MM.1S (cell line): ENCODE measurements at regions not wholly inside any gene's neighbourhood (a gene's known extent, or its start where the extent isn't known, plus 50 kb on each side); places are given as distances from the start of the nearest gene placed in this dataset.

ENCODE experiments used
- DNase-seq: peaks from one replicate; pipeline ENCODE4 v3.0.0-alpha.2; 2015
- H2AFZ ChIP-seq: fragments of 300-600 bp; sonication (generic); 2 replicates; pipeline ENCODE4 v1.6.0; 2016; ENCODE audit warnings: antibody characterized with exemption, low read length
- H3F3A ChIP-seq: fragments of 300-600 bp; sonication (generic); 2 replicates; pipeline ENCODE4 v1.6.1; 2016; ENCODE audit warnings: mild to moderate bottlenecking, antibody characterized with exemption, low read length, moderate library complexity, mixed read lengths; ENCODE audit not compliant: insufficient read depth
- H3K27ac ChIP-seq: fragments of 300-600 bp; sonication (generic); 2 replicates; pipeline ENCODE4 v1.5.1; 2016; ENCODE audit warnings: mild to moderate bottlenecking, low read length
- H3K27me3 ChIP-seq: fragments of 300-600 bp; sonication (generic); replicated peaks from 2 replicates; pipeline ENCODE4 v1.6.0; 2016; ENCODE audit warnings: low read length; ENCODE audit not compliant: insufficient read depth
- H3K36me3 ChIP-seq: fragments of 300-600 bp; sonication (generic); replicated peaks from 2 replicates; pipeline ENCODE4 v1.6.1; 2016; ENCODE audit warnings: mild to moderate bottlenecking, low read length, mixed read lengths; ENCODE audit not compliant: insufficient read depth
- H3K4me1 ChIP-seq: fragments of 300-600 bp; sonication (generic); 2 replicates; pipeline ENCODE4 v1.6.1; 2016; ENCODE audit warnings: low read length, mixed read lengths
- H3K4me2 ChIP-seq: fragments of 300-600 bp; sonication (generic); 2 replicates; pipeline ENCODE4 v1.6.0; 2016; ENCODE audit warnings: low read depth, low read length
- H3K4me3 ChIP-seq: fragments of 300-600 bp; sonication (generic); 2 replicates; pipeline ENCODE4 v1.5.1; 2016; ENCODE audit warnings: low read length, mixed read lengths
- H3K79me2 ChIP-seq: fragments of 300-600 bp; sonication (generic); 2 replicates; pipeline ENCODE4 v1.6.1; 2016; ENCODE audit warnings: mixed run types, low read length, mixed read lengths
- H3K9ac ChIP-seq: fragments of 300-600 bp; sonication (generic); 2 replicates; pipeline ENCODE4 v1.6.1; 2016; ENCODE audit warnings: low read length, mixed read lengths
- H3K9me2 ChIP-seq: fragments of 300-600 bp; sonication (generic); replicated peaks from 2 replicates; pipeline ENCODE4 v1.6.1; 2016; ENCODE audit warnings: mild to moderate bottlenecking, low read length, mixed read lengths; ENCODE audit not compliant: insufficient read depth
- H3K9me3 ChIP-seq: fragments of 300-600 bp; sonication (generic); replicated peaks from 2 replicates; pipeline ENCODE4 v1.6.1; 2016; ENCODE audit warnings: mild to moderate bottlenecking, low read length, mixed read lengths; ENCODE audit not compliant: insufficient read depth
- H4K20me1 ChIP-seq: fragments of 300-600 bp; sonication (generic); 2 replicates; pipeline ENCODE4 v1.6.1; 2016; ENCODE audit warnings: mild to moderate bottlenecking, low read length, moderate library complexity, mixed read lengths; ENCODE audit not compliant: insufficient read depth
- EZH2 ChIP-seq: fragments of 300-600 bp; sonication (generic); optimal IDR thresholded peaks from 2 replicates; pipeline ENCODE3; 2017; ENCODE audit warnings: low read depth, mild to moderate bottlenecking, antibody characterized with exemption, low read length, mixed read lengths
- EZH2phosphoT487 ChIP-seq: fragments of 300-600 bp; sonication (generic); IDR thresholded peaks from 2 replicates; pipeline ENCODE4 v1.6.1; 2018; ENCODE audit warnings: antibody characterized with exemption, low read length
- TF ChIP-seq, protein P1 (sequence below): fragments of 300-600 bp; sonication (generic); IDR thresholded peaks from 2 replicates; pipeline ENCODE4 v1.5.1; 2016; ENCODE audit warnings: antibody characterized with exemption, low read length, mixed read lengths

DNA sequence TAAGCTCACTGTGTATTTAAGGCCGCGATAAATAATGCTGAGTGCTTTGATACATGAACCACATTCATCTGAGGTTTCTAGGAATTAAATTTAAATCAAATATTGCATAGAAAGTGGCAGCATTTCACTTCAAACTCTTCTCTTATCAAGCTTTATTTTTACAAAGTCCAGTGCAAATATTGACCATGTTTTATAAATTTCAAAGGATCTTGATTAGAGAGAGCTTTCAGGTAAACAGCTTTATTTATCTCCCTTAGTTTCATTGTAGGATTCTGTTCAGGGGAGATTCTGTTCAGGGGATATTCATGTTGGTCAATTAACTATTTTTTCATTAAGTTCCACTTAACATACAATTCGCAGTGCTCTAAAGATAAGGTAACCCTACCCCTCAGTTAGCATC, 249.7 kb upstream of the IRS2 start:
- Histone ChIP-seq H3K9me2 (no peaks in the 10 kb centered on the region), H3K27me3 (no peaks in the 10 kb centered on the region), H3F3A (peaks cover 10% of the 10 kb centered on the region), H3K9me3 (no peaks in the 10 kb centered on the region), H3K4me3 (no peak overlapping the region), H2AFZ (no peak overlapping the region), H3K4me1 (peaks cover 27% of the 10 kb centered on the region), H3K27ac (no peak overlapping the region), H3K9ac (no peak overlapping the region), H3K79me2 (no peaks in the 10 kb centered on the region), H4K20me1 (no peaks in the 10 kb centered on the region), H3K4me2 (no peak overlapping the region), H3K36me3 (no peaks in the 10 kb centered on the region)
- DNase-seq = no peak
- TF ChIP-seq, protein P1, sequence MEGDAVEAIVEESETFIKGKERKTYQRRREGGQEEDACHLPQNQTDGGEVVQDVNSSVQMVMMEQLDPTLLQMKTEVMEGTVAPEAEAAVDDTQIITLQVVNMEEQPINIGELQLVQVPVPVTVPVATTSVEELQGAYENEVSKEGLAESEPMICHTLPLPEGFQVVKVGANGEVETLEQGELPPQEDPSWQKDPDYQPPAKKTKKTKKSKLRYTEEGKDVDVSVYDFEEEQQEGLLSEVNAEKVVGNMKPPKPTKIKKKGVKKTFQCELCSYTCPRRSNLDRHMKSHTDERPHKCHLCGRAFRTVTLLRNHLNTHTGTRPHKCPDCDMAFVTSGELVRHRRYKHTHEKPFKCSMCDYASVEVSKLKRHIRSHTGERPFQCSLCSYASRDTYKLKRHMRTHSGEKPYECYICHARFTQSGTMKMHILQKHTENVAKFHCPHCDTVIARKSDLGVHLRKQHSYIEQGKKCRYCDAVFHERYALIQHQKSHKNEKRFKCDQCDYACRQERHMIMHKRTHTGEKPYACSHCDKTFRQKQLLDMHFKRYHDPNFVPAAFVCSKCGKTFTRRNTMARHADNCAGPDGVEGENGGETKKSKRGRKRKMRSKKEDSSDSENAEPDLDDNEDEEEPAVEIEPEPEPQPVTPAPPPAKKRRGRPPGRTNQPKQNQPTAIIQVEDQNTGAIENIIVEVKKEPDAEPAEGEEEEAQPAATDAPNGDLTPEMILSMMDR = no peak
- TF ChIP-seq EZH2 (no peak), EZH2phosphoT487 (no peak)

DNA sequence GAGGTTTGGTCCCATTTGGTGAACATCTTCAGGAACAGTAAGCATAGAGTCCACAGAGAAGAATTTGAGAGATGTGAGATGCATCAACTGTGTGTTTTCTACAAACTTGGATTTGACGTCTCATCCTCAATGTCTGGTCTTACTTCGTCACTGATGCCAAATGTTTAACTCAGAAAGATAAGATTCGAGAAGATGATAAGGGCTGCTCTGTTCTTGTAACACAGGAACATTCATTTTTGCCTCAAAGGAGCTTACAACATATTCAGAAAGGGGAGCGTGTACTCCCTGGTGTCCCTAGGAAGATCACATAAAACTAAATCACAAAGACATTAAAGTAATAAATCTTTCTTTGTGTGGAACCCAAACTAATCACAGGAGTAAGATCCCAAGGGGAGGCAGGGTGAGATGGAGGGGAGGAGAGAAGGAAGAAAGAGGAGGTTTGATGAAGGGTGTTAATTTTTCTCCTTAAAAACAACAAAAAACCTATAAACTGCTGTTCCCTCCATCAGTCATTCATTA, 247.7 kb upstream of the IRS2 start:
- no peaks in the 10 kb centered on the region for H3K36me3 ChIP-seq
- no peak overlapping the region for H2AFZ ChIP-seq
- H3F3A ChIP-seq = peaks cover 16% of the 10 kb centered on the region
- H3K27ac ChIP-seq = no peak overlapping the region
- H3K9me2 ChIP-seq = no peaks in the 10 kb centered on the region
- DNase-seq = no peak
- no peaks in the 10 kb centered on the region for H3K27me3 ChIP-seq
- no peaks in the 10 kb centered on the region for H3K79me2 ChIP-seq
- H3K9me3 ChIP-seq = no peaks in the 10 kb centered on the region
- TF ChIP-seq EZH2 = no peak
- TF ChIP-seq, protein P1 = no peak
- TF ChIP-seq EZH2phosphoT487 = no peak
- no peak overlapping the region for H3K4me3 ChIP-seq
- no peaks in the 10 kb centered on the region for H4K20me1 ChIP-seq
- no peak overlapping the region for H3K9ac ChIP-seq
- H3K4me1 ChIP-seq = peaks cover 43% of the 10 kb centered on the region
- no peak overlapping the region for H3K4me2 ChIP-seq

DNA sequence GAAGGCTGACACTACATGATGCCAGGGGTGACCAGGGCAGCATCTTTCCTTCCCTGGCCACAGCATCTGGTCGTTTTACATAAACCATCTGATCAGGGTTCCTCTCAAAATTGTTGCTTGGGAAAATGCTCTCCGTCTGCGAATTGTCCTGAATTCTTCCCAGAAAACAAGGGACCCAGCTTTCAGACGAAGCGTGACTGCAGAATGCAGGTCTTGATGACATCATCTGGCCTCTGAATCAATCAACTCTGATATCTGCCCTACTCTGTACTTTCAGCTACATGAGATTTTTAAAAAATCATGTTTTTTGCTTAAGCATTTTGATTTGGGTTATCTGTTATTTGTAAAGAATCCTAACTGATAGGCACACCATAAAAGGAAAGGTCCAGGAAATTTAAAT, 246.6 kb upstream of the IRS2 start:
- TF ChIP-seq EZH2phosphoT487 (no peak), EZH2 (no peak)
- TF ChIP-seq, protein P1 = no peak
- Histone ChIP-seq H3K9ac (no peak overlapping the region), H3K79me2 (no peaks in the 10 kb centered on the region), H3K4me1 (peaks cover 32% of the 10 kb centered on the region), H3K27ac (no peak overlapping the region), H3K4me3 (no peak overlapping the region), H2AFZ (no peak overlapping the region), H3K9me3 (no peaks in the 10 kb centered on the region), H3K4me2 (no peak overlapping the region), H3K9me2 (no peaks in the 10 kb centered on the region), H3K36me3 (no peaks in the 10 kb centered on the region), H4K20me1 (no peaks in the 10 kb centered on the region), H3F3A (peaks cover 10% of the 10 kb centered on the region), H3K27me3 (no peaks in the 10 kb centered on the region)
- no peak for DNase-seq
